Stimulated activated CD8-positive, alpha-beta memory T cell treated with anti-CD3 and anti-CD28 coated beads, Interleukin-12 subunit alpha, Interleukin-12 subunit beta, amount 100 ng/mL, for 4 hours (primary cell): ENCODE measurements at regions not wholly inside any gene's neighbourhood (a gene's known extent, or its start where the extent isn't known, plus 50 kb on each side); places are given as distances from the start of the nearest gene placed in this dataset.

Experiments
- DNase-seq: peaks from one replicate; pipeline ENCODE4 v3.0.0-alpha.2; 2020; ENCODE audit warnings: low read depth

DNA sequence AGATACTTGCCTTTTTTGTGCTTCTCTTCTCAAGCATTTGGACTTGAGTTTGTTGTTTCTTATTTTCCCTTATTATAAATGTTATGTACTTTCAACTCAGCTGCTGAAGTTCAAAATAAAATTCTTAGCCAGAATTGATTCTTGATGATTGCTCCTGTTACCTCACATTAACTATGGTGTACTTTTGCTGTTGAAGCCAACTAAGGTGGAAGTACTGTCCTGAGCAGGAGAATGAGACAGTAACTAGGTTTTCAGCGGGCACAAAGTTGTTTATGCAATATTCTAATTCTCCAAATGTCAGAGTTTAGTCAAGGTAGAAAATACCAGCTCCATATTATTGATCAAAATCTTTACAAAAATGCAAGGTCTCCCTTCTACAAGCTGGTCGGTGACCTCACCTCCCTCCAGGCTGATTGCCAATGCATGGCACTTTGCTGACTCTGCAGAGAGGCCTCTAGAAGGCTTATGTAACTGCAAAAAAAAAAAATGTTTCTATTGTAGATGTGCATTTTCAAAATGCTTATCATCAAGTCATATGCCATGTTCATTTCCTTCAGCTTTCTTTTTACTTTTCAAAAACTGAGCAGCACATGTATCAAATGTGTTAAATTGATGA, 1783.5 kb upstream of the WWC1 start:
- DNase-seq, result no peak

DNA sequence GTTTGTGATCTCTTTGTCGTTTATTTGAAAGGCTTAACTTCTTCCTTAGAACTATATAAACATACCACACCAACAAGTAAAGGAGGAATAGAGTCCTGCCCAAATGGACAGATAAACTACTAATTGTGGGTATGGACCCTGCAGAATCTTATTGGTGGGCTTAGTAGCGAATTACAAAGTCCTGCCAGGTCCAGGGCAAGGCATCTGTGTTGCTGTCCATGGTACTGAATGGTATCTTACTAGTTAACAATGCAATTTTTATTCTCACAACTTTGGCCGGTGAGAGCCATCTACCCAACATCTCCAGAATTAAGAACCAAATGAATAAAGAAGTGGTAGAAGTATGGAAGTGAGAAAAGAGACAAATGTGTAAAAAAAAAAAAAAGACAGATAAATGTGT, 1782.4 kb upstream of the WWC1 start:
- no peak for DNase-seq

DNA sequence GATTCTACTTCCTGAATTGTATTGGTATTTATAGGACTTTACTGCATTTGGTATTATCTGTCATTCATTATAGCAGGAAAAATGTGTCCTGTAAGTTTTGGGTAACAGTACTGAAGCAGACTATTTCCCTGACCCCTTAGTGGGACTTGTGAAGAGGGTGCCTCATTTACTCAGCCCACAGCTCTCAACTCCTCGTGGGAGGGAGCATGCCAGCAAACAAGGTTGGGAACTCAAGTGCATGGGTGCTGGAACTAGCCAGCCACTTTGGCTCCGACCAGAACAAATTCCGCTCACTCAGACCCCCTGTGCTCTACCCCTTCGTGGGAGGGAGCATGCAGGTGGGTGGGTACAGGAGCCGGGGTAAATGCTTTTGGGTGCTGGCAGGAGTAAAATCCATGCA, 1773.5 kb upstream of the WWC1 start:
- no peak for DNase-seq

DNA sequence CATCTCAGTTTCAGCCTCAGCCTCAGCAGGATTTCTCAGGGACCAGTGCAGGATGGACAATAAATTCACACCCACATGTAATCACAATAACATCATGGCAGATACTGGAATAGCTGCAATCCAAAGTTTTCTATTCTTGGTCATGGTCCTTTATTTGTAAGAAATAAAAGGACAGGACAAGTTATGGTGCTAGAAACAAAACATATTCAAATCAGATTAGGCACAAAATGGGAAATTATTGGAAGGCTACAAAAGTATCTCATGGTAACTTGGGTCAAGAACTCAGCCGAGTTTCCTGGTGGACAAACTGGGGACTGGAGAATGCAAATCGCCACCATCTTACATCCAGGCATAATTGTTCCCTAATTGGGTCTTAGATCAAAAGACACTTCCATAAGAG, 1768.2 kb upstream of the WWC1 start:
- no peak for DNase-seq

DNA sequence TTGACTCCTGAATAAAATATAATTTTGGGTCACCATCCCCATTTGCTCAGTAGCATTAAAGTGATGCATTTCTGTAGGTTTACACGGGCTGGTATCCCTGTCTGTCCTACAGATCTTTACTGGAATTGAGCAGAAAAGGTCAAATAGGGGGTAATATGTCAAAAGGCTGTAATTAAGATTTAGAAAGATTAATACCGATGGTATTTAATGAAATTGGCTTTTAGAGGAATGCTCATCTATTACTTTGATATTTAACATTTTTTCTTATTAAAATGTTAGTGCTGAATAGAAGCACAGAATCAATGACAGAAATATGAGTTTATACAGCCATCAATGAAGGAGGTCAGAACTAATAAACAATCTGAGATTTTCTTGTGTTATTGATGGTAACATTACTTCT, 1762.2 kb upstream of the WWC1 start:
- DNase-seq, result no peak

DNA sequence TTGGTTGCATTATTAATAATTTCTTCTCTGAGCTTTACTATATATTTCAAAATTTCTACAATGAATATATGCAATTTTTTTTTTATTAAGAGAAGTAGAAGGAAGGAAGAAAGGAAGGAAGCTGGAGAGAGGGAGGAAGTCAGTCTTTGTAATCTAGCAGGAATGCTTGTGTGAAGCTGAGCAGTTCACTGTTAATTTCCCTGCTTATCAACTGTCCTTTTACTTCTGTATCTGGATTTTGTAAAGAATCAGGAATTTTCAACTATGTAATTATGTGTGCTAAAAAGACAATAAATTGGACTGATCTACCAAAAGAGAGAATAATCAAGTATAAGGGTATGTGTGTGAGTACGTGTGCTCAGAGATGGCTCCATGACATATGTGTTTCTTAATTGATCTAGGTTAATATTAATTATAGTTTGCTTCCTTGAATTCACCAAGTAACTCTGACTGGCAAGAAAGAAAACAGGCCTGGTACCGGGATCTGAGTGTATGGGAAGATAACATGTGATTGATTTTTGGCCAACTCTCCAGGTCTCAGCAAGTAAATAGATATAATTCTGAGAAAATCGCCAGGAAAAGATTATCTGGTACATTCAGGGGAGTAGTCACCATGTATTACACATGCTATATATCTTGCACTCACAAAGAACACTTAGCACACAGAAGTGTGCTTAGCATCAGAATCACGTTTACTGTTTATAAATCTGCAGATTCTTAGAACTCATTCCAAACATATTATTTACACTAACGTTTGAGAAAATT, 1758.8 kb upstream of the WWC1 start:
- no peak for DNase-seq

DNA sequence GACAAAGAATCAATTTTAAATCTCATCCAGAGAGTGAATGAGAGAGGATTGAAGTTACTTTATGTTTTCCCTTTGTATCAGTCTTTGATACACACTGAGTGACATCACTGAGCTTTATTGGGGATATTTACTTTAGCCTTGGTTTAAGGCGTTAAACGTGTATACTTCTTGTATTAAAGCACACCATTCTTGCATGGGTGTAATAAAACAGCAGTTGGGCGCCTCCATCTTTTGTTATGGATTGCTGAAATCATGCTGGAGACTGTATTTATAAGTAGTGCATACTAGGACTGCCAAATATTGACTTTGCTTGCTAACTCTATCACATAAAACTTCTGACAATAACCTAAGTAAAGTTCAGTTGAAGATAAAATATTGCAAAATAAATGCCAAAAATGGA, 1755.8 kb upstream of the WWC1 start:
- DNase-seq, result no peak

DNA sequence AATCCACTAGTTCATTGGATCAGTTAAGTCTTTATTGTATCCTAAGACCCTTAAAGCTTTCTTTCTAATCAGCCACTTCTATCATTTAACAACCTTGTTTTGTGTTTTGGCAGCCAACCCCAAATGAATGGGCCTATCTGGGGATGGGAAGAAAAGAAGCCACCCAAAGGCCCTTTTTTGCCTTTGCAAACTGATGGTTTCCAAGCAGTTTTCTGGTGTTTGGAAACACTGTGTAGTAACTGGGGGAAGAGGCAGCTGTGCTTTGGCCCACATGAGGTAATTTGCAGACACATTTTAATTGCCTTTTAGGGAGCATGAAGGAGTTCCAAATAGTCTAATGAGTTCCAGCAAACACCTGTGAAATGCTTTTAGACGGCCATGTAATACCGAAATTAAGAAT, 1751.3 kb upstream of the WWC1 start:
- DNase-seq, result no peak

DNA sequence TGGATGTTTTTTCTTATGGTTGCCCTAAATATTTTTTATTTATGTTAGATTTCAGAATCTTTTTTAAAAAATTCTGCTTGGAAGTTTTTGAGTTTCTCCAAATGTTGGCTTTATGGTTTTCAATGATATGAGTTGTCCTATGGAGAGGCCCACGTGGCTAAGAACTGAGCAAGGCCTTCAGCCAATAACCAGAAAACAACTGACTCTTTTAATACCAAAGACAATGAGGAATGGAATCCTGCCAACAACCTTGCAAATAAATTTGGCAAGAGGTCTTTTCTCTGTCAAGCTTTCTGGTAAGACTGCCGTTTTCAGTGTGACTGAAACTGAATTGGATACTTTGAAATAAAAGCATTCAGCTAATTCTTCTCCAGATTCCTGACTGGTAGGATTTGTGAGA, 1740.1 kb upstream of the WWC1 start:
- no peak for DNase-seq

DNA sequence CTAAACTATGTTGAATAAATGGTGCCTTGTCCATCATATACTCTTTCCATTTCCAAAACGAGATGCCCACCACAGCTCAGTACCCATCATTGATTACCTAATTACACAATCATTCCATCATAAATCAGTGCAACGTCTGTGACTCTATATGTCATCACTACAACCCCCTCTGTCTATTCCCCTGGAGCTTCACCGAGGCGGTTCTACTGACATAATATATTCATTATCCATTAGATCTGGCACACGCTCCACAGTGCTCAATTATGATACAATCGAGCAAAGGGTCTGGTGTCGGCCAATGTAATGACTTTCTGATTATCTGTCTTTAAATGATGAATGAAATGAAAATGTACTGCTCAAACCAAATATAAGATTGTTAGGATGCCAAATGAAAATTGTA, 1737.7 kb upstream of the WWC1 start:
- DNase-seq, result no peak

DNA sequence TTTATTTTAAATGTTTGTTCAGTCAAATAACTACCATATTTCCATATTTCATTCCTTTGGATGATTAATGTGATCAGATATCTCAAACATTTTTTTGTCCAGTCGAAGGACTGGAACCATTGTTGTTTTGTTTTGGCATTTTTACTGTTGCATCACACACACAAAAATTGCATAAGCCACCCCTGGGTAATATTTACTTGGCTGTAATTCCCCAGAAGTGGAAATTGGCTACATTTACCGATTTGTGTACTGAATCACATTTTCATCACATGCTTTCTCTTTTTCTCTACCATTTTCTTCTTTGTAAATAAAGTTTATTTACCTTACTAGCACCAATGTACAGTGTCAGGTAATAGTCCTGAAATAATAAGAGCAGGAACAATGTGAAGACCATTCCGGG, 1729.7 kb upstream of the WWC1 start:
- no peak for DNase-seq

DNA sequence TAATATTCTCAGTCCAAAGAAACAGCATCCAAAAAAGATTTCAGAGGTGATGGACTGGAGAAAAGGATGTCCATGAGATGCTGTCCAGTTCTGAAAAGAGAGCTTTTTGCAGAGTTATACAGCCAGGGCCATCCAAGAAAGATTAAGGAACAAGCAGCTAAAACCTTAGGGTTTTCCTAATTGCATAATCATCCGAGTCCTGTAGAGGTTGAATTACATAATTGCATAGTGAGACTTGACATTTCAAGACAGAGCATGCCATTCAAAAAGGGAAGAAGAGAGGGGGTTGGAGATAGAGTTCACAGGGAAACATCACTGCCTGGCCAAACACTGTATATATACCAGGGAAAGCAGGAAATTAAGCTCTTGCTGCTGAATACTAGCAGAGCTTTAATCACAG, 1729.2 kb upstream of the WWC1 start:
- DNase-seq, result no peak

DNA sequence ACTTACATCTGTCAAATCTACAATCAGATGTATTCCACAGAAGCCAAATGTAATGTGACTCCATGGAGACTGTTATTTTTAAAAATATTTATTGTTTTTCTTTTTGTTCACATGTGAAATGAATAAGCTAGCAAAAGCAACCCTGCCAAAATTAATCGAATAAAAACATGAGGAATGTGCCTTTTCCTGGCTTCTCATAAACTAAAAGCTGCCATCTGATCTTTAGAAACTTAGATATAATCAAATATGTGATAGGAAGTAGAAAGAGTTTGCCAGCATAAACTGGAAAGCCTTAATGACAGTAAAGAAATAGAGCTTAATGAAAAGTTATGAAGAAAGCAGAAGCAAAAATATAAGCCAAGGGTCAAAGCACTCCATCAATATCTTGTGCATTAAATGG, 1724.7 kb upstream of the WWC1 start:
- no peak for DNase-seq

DNA sequence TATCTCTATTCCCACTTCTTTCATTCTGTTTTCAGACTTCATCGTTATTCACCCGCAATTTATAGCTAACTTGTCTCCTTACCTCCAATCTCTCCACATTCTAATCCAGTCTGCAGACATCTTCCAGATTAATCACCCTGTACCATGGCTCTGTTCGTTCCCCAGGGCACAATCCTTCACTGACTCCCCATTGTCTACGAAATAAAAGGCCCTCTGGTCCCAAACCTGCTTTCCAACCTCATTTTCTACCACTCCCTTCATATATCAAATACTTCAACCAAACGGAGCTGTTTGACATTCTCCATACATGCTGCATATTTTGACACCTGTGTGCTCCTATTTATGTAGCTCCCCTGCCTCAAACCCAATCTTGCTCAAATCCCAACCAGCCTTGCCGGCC, 1720.6 kb upstream of the WWC1 start:
- no peak for DNase-seq

DNA sequence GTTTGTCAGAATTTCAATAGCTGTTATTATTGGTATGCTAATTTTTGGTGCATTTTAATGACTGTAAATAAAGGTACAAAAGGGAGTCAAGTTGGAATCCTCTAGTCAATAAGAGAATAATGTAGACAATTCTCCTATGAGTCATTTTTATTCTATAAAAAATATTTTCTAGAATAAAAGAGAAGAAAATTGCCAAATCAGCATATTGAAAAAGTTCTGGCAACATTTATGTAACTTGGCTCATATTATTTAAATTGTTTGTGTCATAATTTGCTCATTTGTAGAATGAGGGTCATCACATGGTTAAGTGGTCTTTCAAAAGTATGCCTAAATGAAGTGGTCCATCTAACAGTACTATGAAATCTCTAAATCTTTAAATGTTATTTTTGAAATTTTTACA, 1719.8 kb upstream of the WWC1 start:
- DNase-seq, result no peak

DNA sequence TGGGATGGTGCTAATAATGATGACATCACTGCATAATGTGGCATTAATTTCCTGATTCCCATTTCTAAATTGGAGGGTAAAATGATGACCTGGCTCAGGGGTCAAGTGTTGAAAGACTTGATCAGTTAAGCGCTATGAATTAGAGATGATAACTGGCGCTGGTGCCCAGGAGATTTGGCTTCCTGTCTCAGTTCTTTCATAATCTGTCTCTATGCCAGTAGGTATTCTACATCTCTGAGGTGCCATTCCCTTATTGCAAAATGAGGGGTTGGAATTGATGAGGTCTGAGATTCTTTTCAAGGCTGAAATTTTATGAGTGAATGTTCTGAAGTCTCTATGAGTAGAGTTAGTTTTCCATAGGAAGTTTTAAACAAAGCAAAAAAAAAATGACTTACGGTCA, 1715.1 kb upstream of the WWC1 start:
- no peak for DNase-seq

DNA sequence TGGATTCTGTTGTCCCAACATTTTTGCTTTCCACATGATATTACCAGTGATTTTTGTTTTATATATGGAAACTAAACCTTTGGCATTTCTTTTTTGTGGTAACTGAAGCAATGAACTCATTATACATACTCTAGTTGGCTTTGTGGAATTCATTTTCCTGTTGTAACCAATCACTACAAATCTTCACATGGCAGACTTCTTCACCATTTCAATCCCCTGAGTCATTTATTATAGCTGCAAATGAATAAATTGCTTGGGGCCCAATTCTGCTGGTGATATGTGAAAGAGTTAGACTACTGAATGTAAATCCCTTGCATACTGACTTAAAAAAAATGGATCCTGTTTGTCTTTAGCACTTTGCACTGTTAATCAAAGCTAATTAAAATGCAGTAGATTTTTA, 1709.6 kb upstream of the WWC1 start:
- no peak for DNase-seq

DNA sequence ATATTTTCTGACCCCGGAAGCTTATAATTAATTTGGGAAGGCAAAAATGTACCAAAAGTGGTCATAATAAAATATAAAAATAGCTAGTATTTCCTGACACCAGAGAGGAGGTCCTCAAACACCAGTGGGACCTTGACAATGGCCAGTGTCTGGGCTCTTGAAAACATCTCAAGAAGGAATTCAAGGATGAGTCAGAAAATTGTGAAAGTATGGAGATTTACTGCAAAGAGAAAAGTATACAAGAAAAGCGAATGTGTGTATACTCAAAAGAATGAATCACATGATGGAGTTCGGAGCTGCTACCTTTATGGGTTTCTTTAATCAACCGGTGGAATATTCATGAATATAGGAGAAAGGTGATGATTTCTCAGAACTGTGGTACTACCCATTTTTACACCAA, 1709.0 kb upstream of the WWC1 start:
- no peak for DNase-seq

DNA sequence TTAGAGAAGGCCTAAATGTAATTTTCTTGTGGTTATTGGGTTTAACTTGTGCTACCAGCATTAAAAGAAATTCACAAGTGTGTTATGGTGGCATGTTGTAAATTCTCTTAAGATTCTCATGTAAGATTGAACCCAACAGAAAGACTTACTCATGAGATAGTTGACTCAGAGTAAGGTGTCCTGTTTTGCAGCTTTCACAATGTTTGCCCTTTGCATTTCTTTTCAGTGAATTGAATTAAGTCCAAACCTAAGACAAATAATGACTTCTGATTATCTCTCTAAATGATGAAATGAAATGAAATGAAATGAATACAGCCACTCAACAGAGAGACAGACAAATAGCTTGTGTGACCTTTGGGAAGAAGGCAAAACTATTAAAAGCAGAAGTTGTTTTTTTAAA, 1696.9 kb upstream of the WWC1 start:
- DNase-seq, result no peak

DNA sequence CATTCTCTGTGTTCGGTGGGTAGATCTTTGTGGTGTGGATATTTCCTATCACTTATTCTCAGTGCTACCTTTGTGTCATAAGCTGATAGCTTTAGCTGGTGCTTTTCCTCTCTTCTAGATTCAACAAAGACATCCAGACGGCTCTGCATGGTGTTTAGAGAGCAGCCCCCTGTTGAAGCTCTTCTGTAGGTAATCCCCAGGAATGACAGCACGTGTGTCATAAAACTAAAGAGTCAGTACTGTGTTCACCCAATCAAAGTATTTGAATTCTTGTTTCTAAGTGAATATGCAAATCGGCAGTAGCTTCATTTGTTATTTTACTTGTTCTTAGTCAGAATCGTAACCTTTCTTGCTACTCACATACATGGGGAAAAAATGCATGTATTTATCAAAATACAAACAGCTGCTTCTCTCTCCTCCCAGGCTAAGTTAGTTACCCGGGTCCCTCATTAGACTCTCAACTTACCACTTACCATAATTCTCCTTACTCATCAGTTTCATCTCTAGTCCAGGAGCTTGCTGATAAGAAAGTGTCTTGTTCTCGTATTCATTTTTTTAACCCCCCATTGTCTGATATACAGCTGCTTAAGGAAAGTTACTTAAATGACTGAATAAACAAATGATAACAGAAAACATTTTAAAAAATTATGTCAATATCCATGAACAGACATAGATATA, 1696.0 kb upstream of the WWC1 start:
- no peak for DNase-seq

DNA sequence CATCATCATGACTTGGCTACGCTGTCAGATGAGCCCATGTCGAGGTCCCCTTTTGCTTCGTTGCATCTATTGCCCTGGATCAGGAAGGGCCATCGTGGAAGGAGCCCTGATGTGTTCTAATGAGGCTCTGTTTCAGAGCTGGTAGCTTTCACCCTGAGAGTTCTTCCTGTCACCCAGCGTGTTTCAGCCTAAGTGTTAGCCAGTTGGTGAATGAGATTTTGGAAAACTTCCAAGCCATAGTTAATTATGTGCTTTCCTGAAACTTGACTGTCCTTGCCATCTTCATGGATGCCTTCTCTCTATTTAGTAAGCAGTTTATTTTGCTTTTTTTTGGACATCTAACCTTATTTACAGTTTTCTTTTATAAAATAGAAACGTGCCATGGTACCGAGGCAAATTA, 1695.4 kb upstream of the WWC1 start:
- DNase-seq, result no peak

DNA sequence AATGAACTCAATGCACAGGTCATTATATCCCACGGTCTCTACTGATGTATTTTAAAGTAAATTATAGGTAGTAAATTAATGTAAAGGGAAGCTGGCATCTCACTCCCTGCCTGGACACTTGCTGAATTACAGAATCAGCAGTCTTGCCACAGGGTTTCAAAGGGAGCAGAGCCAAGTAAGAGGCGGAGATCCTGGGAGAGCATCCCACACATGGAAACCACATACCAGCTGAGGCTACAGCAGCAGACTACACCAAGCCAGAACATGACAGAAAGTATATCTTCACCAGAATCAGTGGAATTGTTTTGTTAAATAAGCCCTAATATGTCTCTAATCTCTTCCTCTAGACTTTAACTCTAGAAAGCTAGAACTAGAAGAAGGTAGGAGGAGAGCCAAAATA, 1689.2 kb upstream of the WWC1 start:
- no peak for DNase-seq

DNA sequence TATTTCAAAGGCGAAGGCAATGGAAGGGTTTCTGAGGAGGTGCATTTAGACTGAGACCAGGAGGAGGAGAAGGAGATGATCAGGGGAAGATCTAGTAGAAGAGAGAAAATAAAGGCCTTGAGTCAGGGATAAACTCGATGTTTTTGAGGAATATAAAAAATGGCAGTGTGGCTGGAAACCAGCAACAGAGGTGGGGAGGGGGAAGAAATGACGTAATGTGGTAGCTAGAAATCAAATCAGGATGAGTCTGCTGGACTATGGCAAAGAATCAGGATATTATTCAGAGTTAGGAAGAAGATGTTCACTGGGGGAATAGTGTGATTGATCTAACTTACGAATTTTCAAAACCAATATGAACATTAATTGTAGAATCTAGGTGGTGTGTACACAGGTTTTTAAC, 1673.9 kb upstream of the WWC1 start:
- DNase-seq, result no peak

DNA sequence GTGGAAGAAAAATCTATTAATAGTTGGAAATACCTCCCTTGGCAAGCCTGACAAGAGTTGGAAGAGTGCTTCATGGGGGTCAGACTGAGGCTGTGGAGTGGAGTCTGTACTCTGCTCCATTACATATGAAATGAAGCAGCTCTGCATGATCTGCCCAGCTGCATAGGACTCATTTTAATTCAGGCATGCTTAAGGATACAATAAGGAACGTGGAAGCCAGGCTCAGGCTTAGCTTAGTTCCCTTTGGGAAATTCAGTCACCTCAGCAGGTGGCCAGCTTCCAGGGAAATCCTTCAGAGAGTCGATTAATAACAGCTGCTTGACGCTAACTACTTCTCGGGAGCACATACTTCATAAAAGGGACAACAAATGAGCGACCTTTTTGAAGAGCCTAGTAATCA, 1672.9 kb upstream of the WWC1 start:
- no peak for DNase-seq
